GM23338 (cell line): ENCODE measurements at regions not wholly inside any gene's neighbourhood (a gene's known extent, or its start where the extent isn't known, plus 50 kb on each side); places are given as distances from the start of the nearest gene placed in this dataset.

Source experiments
- ATAC-seq: fragments of 200-7000 bp; cut with Tn5 transposase; 3 replicates; pipeline ENCODE4 v1.9.1; 2020
- DNase-seq: peaks from one replicate; pipeline ENCODE4 v3.0.0-alpha.2; 2015; ENCODE audit warnings: low spot score
- H2AFZ ChIP-seq: fragments of 200-600 bp; sonication (generic); 2 replicates; pipeline ENCODE4 v1.8.0; 2016; ENCODE audit warnings: antibody characterized with exemption, mild to moderate bottlenecking, moderate library complexity
- H3F3A ChIP-seq: fragments of 200-600 bp; sonication (generic); replicated peaks from 2 replicates; pipeline ENCODE4 v1.8.0; 2017; ENCODE audit warnings: antibody characterized with exemption, mixed run types, low read depth
- H3K27ac ChIP-seq: fragments of 200-600 bp; sonication (generic); 2 replicates; pipeline ENCODE4 v1.6.1; 2016; ENCODE audit warnings: low read depth
- H3K27me3 ChIP-seq: fragments of 200-600 bp; sonication (generic); 2 replicates; pipeline ENCODE4 v1.8.0; 2016; ENCODE audit warnings: mild to moderate bottlenecking, mixed run types, moderate library complexity; ENCODE audit not compliant: insufficient read depth
- H3K36me3 ChIP-seq: fragments of 200-600 bp; sonication (generic); 2 replicates; pipeline ENCODE4 v1.8.0; 2016; ENCODE audit warnings: mild to moderate bottlenecking; ENCODE audit not compliant: insufficient read depth
- H3K4me1 ChIP-seq: fragments of 200-600 bp; sonication (generic); 2 replicates; pipeline ENCODE4 v1.8.0; 2016; ENCODE audit warnings: mild to moderate bottlenecking, moderate library complexity; ENCODE audit not compliant: insufficient read depth
- H3K4me2 ChIP-seq: fragments of 200-600 bp; sonication (generic); 2 replicates; pipeline ENCODE4 v1.7.1; 2017; ENCODE audit warnings: mixed run types
- H3K4me3 ChIP-seq: fragments of 200-600 bp; sonication (generic); 2 replicates; pipeline ENCODE4 v1.6.1; 2016; ENCODE audit warnings: mixed run types
- H3K79me2 ChIP-seq: fragments of 200-600 bp; sonication (generic); replicated peaks from 2 replicates; pipeline ENCODE4 v1.8.0; 2017; ENCODE audit warnings: mild to moderate bottlenecking; ENCODE audit not compliant: insufficient read depth
- H3K9me2 ChIP-seq: fragments of 200-600 bp; sonication (generic); 2 replicates; pipeline ENCODE4 v1.8.0; 2017; ENCODE audit not compliant: insufficient read depth
- H4K20me1 ChIP-seq: fragments of 200-600 bp; sonication (generic); replicated peaks from 2 replicates; pipeline ENCODE4 v1.8.0; 2017; ENCODE audit warnings: mild to moderate bottlenecking; ENCODE audit not compliant: insufficient read depth
- H3K27ac Mint-ChIP-seq: 2 replicates; pipeline ENCODE4 v1.8.0; 2020; ENCODE audit warnings: inconsistent platforms, mild to moderate bottlenecking, moderate library complexity, mixed read lengths
- H3K27me3 Mint-ChIP-seq: 3 replicates; pipeline ENCODE4 v1.8.0; 2022; ENCODE audit warnings: low read depth, mild to moderate bottlenecking, moderate library complexity, mixed read lengths, inconsistent platforms; ENCODE audit not compliant: insufficient read depth, poor library complexity
- H3K36me3 Mint-ChIP-seq: 3 replicates; pipeline ENCODE4 v1.8.0; 2021; ENCODE audit warnings: low read depth, mild to moderate bottlenecking, inconsistent platforms, moderate library complexity, mixed read lengths
- H3K4me1 Mint-ChIP-seq: 3 replicates; pipeline ENCODE4 v1.8.0; 2020; ENCODE audit warnings: mild to moderate bottlenecking, inconsistent platforms, mixed read lengths
- H3K4me3 Mint-ChIP-seq: 3 replicates; pipeline ENCODE4 v1.8.0; 2021; ENCODE audit warnings: moderate library complexity, mild to moderate bottlenecking, inconsistent platforms, mixed read lengths
- H3K9me3 Mint-ChIP-seq: 3 replicates; pipeline ENCODE4 v1.8.0; 2020; ENCODE audit warnings: moderate library complexity, mild to moderate bottlenecking, inconsistent platforms, mixed read lengths
- CREB1 ChIP-seq: fragments of 250-450 bp; sonication (Bioruptor Pico); IDR thresholded peaks from 2 replicates; pipeline ENCODE4 v1.5.0; 2020; ENCODE audit warnings: low read depth, mild to moderate bottlenecking, moderate library complexity
- JUNB ChIP-seq: IDR thresholded peaks from one replicate; pipeline ENCODE4 v1.6.1; 2016; ENCODE audit warnings: antibody characterized with exemption; ENCODE audit not compliant: unreplicated experiment
- NANOG ChIP-seq: IDR thresholded peaks from 2 replicates; pipeline ENCODE4 v1.6.1; 2016; ENCODE audit warnings: antibody characterized with exemption, borderline replicate concordance
- STAT1 ChIP-seq: IDR thresholded peaks from one replicate; pipeline ENCODE4 v1.6.1; 2016; ENCODE audit warnings: antibody characterized with exemption; ENCODE audit not compliant: unreplicated experiment
- ZNF331 ChIP-seq: fragments of 250-450 bp; sonication (Bioruptor Pico); IDR thresholded peaks from 2 replicates; pipeline ENCODE4 v1.5.0; 2020; ENCODE audit warnings: low read depth, mild to moderate bottlenecking, moderate library complexity
- TF ChIP-seq, protein P1 (sequence below): IDR thresholded peaks from one replicate; pipeline ENCODE4 v1.6.1; 2018; ENCODE audit warnings: antibody characterized with exemption; ENCODE audit not compliant: unreplicated experiment
- TF ChIP-seq, protein P2 (sequence below): IDR thresholded peaks from 2 replicates; pipeline ENCODE4 v1.6.1; 2016; ENCODE audit warnings: antibody characterized with exemption

DNA sequence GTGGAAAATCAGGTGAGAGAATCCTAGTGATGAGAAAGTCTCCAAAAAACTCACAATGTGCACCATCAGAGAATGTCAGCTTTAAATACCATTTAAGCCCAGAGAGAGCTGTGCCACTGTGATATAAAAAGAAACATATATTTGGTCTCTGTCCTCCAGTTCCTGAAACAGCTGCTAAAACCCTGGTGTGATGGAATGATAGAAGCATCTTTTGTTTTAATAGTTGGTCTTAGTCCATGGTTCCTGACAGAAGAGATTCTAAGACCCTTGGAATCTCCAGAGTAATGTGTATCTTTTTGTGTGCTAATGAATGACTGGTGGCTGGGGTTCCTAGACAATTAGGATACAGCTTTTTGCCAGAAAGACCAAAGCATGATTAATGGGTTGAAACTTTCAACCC, 302.8 kb upstream of the B3GALT2 start:
- Histone ChIP-seq H3F3A (no peaks in the 10 kb centered on the region), H3K36me3 (no peaks in the 10 kb centered on the region), H3K4me1 (no peaks in the 10 kb centered on the region), H3K27me3 (no peaks in the 10 kb centered on the region), H3K4me3 (no peak overlapping the region), H3K4me2 (no peak overlapping the region), H2AFZ (no peak overlapping the region), H3K9me2 (peaks cover 7% of the 10 kb centered on the region; the same call in 1 of the 2 replicates), H4K20me1 (no peaks in the 10 kb centered on the region), H3K27ac (no peak overlapping the region), H3K79me2 (no peaks in the 10 kb centered on the region)
- Mint-ChIP-seq H3K27ac (no peak overlapping the region), H3K4me3 (no peak overlapping the region), H3K4me1 (no peaks in the 10 kb centered on the region), H3K36me3 (no peaks in the 10 kb centered on the region), H3K9me3 (no peaks in the 10 kb centered on the region; the same call in 2 of the 3 replicates), H3K27me3 (no peaks in the 10 kb centered on the region)
- DNase-seq (no peak), ATAC-seq (no peak)
- no peak for TF ChIP-seq JUNB

- TF ChIP-seq NANOG (no peak), JUNB (no peak), CREB1 (CRISPR knock-in tag) (no peak), STAT1 (no peak), ZNF331 (CRISPR knock-in tag) (no peak)
- TF ChIP-seq, protein P1, sequence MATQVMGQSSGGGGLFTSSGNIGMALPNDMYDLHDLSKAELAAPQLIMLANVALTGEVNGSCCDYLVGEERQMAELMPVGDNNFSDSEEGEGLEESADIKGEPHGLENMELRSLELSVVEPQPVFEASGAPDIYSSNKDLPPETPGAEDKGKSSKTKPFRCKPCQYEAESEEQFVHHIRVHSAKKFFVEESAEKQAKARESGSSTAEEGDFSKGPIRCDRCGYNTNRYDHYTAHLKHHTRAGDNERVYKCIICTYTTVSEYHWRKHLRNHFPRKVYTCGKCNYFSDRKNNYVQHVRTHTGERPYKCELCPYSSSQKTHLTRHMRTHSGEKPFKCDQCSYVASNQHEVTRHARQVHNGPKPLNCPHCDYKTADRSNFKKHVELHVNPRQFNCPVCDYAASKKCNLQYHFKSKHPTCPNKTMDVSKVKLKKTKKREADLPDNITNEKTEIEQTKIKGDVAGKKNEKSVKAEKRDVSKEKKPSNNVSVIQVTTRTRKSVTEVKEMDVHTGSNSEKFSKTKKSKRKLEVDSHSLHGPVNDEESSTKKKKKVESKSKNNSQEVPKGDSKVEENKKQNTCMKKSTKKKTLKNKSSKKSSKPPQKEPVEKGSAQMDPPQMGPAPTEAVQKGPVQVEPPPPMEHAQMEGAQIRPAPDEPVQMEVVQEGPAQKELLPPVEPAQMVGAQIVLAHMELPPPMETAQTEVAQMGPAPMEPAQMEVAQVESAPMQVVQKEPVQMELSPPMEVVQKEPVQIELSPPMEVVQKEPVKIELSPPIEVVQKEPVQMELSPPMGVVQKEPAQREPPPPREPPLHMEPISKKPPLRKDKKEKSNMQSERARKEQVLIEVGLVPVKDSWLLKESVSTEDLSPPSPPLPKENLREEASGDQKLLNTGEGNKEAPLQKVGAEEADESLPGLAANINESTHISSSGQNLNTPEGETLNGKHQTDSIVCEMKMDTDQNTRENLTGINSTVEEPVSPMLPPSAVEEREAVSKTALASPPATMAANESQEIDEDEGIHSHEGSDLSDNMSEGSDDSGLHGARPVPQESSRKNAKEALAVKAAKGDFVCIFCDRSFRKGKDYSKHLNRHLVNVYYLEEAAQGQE: no peak
- TF ChIP-seq, protein P2, sequence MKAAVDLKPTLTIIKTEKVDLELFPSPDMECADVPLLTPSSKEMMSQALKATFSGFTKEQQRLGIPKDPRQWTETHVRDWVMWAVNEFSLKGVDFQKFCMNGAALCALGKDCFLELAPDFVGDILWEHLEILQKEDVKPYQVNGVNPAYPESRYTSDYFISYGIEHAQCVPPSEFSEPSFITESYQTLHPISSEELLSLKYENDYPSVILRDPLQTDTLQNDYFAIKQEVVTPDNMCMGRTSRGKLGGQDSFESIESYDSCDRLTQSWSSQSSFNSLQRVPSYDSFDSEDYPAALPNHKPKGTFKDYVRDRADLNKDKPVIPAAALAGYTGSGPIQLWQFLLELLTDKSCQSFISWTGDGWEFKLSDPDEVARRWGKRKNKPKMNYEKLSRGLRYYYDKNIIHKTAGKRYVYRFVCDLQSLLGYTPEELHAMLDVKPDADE: no peak
- Histone ChIP-seq H3K27ac (no peak overlapping the region), H3K4me2 (no peak overlapping the region), H3F3A (no peaks in the 10 kb centered on the region), H3K79me2 (no peaks in the 10 kb centered on the region), H3K9me2 (peaks cover 7% of the 10 kb centered on the region; the same call in 1 of the 2 replicates), H3K27me3 (no peaks in the 10 kb centered on the region), H4K20me1 (no peaks in the 10 kb centered on the region), H3K36me3 (no peaks in the 10 kb centered on the region), H3K4me1 (no peaks in the 10 kb centered on the region), H3K4me3 (no peak overlapping the region), H2AFZ (no peak overlapping the region)
- H3K27me3 Mint-ChIP-seq: no peaks in the 10 kb centered on the region
- no peaks in the 10 kb centered on the region; the same call in 2 of the 3 replicates for H3K9me3 Mint-ChIP-seq
- no peak for DNase-seq
- H3K27ac Mint-ChIP-seq: no peak overlapping the region
- H3K4me1 Mint-ChIP-seq: no peaks in the 10 kb centered on the region
- no peak overlapping the region for H3K4me3 Mint-ChIP-seq
- ATAC-seq: no peak
- H3K36me3 Mint-ChIP-seq: no peaks in the 10 kb centered on the region
Measured at GRCh38 chr1:193487722-193488121, 301.3 kb upstream of the B3GALT2 start.
